Amniotic epithelial cell (primary cell): ENCODE measurements at regions not wholly inside any gene's neighbourhood (a gene's known extent, or its start where the extent isn't known, plus 50 kb on each side); places are given as distances from the start of the nearest gene placed in this dataset.
"Not testable (repeated sequence)": the region's sequence is repeated elsewhere in the genome, so short reads cannot be mapped to it uniquely, and the experiment has no call there.

Experiments
- DNase-seq: peaks from one replicate; pipeline ENCODE4 v3.0.0-alpha.2; 2010; ENCODE audit warnings: low read depth

- DNase-seq: no peak
Measured at GRCh38 chr15:69601711-69602504, 149.3 kb downstream of the RPLP1 start.

GRCh38 chr15:69602921-69603320 lies 150.3 kb downstream of the RPLP1 start:
- DNase-seq: no peak

GRCh38 chr15:69603369-69604071 lies 150.9 kb downstream of the RPLP1 start:
- DNase-seq: no peak

- no peak for DNase-seq
Measured at GRCh38 chr15:69604072-69604411, 151.4 kb downstream of the RPLP1 start.

DNA sequence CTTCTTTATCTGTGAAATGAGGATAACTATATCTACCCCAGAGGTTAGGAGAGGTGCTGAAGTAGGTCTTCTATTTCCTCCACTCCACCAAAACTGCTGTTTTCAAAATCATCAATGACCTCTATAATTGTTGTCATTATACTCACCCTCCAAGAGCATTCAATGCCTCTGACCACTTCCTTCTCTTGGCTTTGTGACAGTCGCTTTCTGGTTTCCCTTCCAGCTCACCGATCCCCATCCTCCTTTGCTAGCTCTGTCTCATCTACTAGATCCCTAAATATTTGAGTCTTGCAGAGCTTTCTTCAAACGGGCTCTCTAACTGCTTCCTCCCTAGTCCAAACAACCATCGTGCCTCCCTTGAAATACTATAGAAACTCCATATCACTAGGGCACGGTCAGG lies 153.5 kb downstream of the RPLP1 start:
- DNase-seq: no peak

- DNase-seq: peak; percentile 85
Measured at GRCh38 chr15:69606921-69607500, 154.4 kb downstream of the RPLP1 start.

DNA sequence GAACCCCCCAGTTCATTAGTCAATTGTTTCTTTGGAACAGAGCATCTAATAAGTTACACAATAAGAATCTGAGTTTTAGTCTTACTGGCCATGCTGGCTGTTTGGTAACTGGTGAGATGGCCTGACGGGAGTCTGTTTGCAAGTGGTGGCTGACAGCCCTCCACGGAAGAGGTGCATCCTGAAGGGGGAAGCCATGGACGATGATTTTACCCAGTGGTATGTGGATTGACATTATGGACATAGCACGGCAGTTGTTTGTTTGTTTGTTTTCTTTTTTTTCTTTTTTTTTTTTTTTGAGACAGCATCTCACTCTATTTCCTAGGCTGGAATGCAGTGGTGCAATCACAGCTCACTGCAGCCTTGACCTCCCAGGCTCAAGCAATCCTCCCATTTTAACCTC lies 156.0 kb downstream of the RPLP1 start:
- DNase-seq: no peak

DNA sequence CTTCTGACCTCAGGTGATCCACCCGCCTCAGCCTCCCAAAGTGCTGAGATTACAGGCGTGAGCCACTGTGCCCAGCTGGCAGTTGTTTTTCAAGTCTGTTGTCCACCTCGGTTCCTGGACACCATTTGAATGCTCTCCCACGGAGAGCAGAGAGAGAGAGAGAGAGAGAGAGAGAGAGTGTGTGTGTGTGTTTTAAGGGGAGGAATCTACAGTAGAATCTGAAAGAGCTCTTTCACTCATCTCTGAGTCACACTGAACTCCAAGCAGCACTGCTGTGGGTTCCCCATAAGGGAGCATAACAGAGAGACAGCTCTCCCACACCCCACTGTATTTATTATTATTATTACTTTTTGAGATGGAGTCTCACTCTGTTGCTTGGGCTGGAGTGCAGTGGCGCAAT lies 156.6 kb downstream of the RPLP1 start:
- peak; percentile 88 for DNase-seq

- DNase-seq: no peak
Measured at GRCh38 chr15:69609776-69610175, 157.2 kb downstream of the RPLP1 start.

DNA sequence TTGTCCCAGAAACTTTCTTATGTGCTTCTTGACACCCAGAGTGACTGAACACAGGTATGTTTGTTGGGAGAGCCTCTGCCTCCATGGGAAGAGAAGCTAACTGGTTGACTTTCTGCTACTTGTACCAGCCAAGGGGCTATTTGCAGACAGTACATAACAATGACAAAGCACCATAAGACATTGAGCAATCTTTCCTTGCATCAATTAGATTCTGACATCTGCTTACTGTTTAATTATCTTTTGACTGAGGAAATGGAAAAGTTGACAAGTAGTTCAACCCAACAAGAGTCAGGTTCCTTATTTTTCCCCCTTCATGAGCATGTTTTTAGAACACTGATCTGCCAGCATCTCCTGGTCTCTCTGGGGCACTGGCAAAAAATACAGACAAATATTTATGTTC lies 157.7 kb downstream of the RPLP1 start:
- DNase-seq: peak; percentile 41

DNA sequence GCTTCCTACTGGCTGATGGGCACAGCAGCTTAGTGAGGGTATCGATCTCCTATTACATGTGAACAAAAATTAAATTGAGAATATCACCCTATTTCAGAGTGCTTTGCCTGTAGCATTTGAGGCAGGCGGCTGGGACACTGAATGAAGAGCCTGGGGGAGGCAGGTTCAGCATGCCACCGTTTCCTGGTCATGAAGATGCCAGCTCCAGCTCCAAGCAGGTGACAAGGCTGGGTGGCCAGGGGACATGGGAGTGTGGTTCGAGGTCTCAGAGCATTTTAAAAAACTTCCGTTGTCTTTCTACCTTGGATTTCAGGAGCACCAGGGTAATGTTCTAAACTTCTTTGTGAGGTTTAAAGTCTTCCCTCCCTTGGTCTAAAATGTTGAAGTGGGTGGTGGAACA lies 158.2 kb downstream of the RPLP1 start:
- no peak for DNase-seq

- no peak for DNase-seq
Measured at GRCh38 chr15:69612112-69612511, 159.5 kb downstream of the RPLP1 start.

- DNase-seq: no peak
Measured at GRCh38 chr15:69613182-69613581, 160.6 kb downstream of the RPLP1 start.

GRCh38 chr15:69613988-69614387 lies 161.4 kb downstream of the RPLP1 start:
- no peak for DNase-seq

GRCh38 chr15:69615736-69616135 lies 163.1 kb downstream of the RPLP1 start:
- no peak for DNase-seq

DNA sequence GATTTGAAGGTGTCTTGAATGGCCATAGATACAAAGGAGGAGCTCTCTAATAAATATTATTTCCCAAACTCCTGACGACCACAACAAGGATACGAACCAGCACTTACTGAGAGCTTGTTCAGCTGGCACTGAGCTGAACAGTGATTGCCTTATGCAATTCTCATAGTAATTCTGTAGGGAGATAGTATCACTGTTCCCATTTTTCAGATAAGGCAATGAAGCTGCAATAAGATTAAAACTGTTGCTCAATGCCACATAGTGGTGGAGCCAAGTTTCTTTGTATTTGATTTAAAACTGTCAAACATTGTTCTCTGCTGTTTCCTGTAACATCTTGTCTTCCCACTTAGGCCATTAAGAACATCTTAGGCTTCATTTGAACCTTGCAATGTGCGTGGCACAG lies 163.9 kb downstream of the RPLP1 start:
- DNase-seq: peak; percentile 61

DNA sequence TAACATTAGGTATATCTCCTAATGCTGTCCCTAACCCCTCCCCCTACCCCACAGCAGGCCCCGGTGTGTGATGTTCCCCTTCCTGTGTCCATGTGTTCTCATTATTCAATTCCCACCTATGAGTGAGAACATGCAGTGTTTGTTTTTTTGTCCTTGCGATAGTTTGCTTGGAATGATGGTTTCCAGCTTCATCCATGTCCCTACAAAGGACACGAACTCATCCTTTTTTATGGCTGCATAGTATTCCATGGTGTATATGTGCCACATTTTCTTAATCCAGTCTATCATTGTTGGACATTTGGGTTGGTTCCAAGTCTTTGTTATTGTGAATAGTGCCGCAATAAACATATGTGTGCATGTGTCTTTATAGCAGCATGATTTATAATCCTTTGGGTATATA lies 164.5 kb downstream of the RPLP1 start:
- DNase-seq: not testable (repeated sequence)

DNA sequence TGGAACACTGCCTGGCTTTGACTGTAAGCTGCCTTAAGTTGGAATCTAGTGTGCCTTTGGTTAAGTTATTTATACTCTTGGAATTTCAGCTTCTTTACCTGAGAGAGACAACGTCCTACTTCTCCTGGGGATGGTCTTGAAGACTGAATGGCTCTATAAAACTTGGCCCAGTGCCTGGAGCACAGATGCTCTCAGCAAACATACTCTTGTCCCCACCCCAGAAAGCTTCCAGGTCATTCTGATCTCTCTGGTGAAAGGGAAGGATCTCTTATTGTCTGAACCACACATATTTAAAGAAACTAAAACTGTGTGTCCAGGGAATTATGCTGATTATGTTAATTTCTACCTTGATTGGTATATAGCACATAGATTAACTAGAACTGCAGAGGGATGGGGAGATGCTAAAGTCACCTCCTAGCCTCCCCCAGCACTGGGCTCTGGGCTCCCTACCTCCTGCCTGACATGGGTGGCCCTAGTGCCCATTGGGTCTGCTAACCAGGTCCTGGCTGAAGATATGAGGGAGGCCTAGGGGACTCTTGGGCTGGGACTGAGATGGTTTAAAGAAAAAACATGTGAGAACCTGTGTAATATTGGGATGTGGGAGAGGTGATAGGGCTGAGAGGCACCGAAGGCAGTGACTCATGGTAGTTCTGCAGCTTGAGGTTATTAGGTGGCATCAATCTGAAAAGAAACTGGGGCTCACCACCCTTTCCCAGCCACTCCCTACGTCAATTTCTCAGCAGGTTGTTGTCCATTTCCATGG lies 171.0 kb downstream of the RPLP1 start:
- DNase-seq: peak; percentile 17

DNA sequence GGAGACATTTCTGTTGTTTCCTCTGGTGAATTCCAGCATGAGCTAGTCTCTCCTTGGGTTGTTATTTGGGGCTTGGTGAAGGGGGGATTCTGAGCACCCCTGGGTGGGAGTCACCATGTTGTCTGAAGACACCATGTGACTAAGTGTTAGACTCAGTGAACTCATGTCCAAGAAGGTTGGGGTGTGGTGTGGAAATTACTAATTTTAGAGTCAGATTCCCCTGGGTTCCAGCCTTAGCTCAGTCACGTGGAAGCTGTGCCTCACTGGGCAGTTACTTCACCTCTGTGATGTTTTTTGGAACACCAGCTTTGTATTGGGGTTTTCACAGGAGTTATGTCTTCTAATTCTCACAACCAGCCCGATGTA lies 171.5 kb downstream of the RPLP1 start:
- no peak for DNase-seq

GRCh38 chr15:69624816-69625215 lies 172.2 kb downstream of the RPLP1 start:
- DNase-seq: no peak

- no peak for DNase-seq
Measured at GRCh38 chr15:69625328-69625727, 172.7 kb downstream of the RPLP1 start.
